ENCODE measurements at regions not wholly inside any gene's neighbourhood (a gene's known extent, or its start where the extent isn't known, plus 50 kb on each side); places are given as distances from the start of the nearest gene placed in this dataset.

GRCh38 chr10:78426181-78426580 is 392.5 kb downstream of the RPS24 start:
- no peak for TF ChIP-seq POLR2AphosphoS5 (IDR thresholded peaks at IDR 0.05; ENCODE audit: borderline replicate concordance, low read depth, low read length)
- TF ChIP-seq EZH2 (IDR thresholded peaks at IDR 0.05), result no peak
- no peak for TF ChIP-seq FOXP2 (optimal IDR thresholded peaks at IDR 0.05; ENCODE audit: control extremely low read depth, extremely low read length, insufficient read depth)

Data from SK-N-MC (cell line).